ENCODE measurements at regions not wholly inside any gene's neighbourhood (a gene's known extent, or its start where the extent isn't known, plus 50 kb on each side); places are given as distances from the start of the nearest gene placed in this dataset.

DNA sequence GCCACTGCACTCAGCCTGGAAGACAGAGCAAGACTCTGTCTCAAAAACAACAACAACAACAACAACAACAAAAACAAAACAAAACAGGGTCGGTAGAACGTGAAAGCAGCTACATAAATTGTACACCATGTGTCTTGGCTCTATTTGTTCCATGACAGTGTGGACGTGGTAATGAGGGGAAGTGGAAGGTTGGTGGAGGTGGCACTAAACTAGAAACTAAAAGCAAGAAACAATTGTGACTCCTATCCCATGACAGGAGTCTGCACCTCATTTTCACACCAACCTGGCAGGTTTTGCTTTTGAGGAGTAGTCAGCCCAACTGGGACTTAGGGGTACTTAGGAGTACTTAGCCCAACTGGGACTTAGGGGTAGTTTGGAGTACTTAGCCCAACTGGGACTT, 62.5 kb upstream of the MRPS9 start:
- TF ChIP-seq, protein P1, sequence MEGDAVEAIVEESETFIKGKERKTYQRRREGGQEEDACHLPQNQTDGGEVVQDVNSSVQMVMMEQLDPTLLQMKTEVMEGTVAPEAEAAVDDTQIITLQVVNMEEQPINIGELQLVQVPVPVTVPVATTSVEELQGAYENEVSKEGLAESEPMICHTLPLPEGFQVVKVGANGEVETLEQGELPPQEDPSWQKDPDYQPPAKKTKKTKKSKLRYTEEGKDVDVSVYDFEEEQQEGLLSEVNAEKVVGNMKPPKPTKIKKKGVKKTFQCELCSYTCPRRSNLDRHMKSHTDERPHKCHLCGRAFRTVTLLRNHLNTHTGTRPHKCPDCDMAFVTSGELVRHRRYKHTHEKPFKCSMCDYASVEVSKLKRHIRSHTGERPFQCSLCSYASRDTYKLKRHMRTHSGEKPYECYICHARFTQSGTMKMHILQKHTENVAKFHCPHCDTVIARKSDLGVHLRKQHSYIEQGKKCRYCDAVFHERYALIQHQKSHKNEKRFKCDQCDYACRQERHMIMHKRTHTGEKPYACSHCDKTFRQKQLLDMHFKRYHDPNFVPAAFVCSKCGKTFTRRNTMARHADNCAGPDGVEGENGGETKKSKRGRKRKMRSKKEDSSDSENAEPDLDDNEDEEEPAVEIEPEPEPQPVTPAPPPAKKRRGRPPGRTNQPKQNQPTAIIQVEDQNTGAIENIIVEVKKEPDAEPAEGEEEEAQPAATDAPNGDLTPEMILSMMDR (IDR thresholded peaks at IDR 0.05) = no peak
- no peak for TF ChIP-seq POLR2A (IDR thresholded peaks at IDR 0.05)

Measured in thyroid gland (tissue), 4 donors.